NB4 (cell line): ENCODE measurements at regions not wholly inside any gene's neighbourhood (a gene's known extent, or its start where the extent isn't known, plus 50 kb on each side); places are given as distances from the start of the nearest gene placed in this dataset.
"Not testable (repeated sequence)": the region's sequence is repeated elsewhere in the genome, so short reads cannot be mapped to it uniquely, and the experiment has no call there.

Source experiments
- DNase-seq: peaks from one replicate; pipeline ENCODE4 v3.0.0; 2010; ENCODE audit warnings: low read depth
- H3K4me3 ChIP-seq: one replicate; pipeline ENCODE4 v1.5.1; 2011; ENCODE audit warnings: mild to moderate bottlenecking, low read depth, low read length, moderate library complexity
- MYC ChIP-seq: IDR thresholded peaks from 2 replicates; pipeline ENCODE4 v1.6.1; 2011; ENCODE audit warnings: low read depth, low read length
- POLR2A ChIP-seq: IDR thresholded peaks from 2 replicates; pipeline ENCODE4 v1.6.1; 2011; ENCODE audit warnings: mild to moderate bottlenecking; ENCODE audit not compliant: insufficient read length; ENCODE audit errors: extremely low read depth
- TF ChIP-seq, protein P1 (sequence below): IDR thresholded peaks from 2 replicates; pipeline ENCODE4 v1.6.1; 2011; ENCODE audit warnings: low read depth, low read length
- TF ChIP-seq, protein P2 (sequence below): IDR thresholded peaks from one replicate; pipeline ENCODE4 v1.5.1; 2012; ENCODE audit warnings: low read depth, low read length

DNA sequence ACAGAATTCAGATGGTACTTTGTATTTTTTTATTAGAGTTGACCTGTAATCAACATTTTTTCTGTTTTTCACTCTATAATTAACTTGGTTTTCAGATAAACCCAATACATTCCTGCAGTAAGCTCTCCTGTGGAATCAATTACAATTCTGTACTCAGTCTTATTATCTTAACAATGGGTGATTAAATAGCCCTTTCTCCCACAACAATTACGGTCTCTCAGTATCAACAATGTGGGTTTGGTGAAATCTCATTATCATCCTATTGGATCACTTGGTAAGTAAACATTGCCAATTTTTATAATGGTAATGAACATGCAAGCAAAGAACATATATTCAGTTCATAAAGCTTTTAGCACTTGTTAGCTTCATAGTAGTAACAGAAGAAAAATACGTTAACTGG is 438.9 kb upstream of the EPHA7 start:
- TF ChIP-seq, protein P1, sequence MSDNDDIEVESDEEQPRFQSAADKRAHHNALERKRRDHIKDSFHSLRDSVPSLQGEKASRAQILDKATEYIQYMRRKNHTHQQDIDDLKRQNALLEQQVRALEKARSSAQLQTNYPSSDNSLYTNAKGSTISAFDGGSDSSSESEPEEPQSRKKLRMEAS = no peak
- TF ChIP-seq POLR2A (no peak), MYC (no peak)
- TF ChIP-seq, protein P2, sequence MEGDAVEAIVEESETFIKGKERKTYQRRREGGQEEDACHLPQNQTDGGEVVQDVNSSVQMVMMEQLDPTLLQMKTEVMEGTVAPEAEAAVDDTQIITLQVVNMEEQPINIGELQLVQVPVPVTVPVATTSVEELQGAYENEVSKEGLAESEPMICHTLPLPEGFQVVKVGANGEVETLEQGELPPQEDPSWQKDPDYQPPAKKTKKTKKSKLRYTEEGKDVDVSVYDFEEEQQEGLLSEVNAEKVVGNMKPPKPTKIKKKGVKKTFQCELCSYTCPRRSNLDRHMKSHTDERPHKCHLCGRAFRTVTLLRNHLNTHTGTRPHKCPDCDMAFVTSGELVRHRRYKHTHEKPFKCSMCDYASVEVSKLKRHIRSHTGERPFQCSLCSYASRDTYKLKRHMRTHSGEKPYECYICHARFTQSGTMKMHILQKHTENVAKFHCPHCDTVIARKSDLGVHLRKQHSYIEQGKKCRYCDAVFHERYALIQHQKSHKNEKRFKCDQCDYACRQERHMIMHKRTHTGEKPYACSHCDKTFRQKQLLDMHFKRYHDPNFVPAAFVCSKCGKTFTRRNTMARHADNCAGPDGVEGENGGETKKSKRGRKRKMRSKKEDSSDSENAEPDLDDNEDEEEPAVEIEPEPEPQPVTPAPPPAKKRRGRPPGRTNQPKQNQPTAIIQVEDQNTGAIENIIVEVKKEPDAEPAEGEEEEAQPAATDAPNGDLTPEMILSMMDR = no peak
- DNase-seq = no peak
- no peak overlapping the region for H3K4me3 ChIP-seq

DNA sequence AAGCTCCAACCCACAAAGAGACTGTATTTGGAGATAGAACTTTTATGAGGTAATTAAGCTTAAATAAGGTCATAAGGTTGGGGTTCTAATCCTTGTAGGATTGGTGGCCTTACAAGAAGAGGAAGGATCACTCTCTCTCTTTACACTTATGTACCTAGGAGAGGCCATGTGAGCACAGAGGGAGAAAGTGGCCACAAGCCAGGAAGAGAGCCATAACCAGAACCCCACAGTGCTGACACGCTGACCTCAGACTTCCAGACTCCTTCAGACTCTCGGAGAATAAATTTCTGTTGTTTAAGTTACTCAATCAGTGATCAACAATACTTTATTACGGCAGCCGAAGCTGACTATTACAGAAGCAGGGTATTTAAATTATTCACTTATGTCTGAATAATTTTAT is 430.5 kb upstream of the EPHA7 start:
- no peak for DNase-seq
- TF ChIP-seq, protein P1 = no peak
- TF ChIP-seq MYC = no peak
- TF ChIP-seq, protein P2 = no peak
- no peak for TF ChIP-seq POLR2A
- no peak overlapping the region for H3K4me3 ChIP-seq

DNA sequence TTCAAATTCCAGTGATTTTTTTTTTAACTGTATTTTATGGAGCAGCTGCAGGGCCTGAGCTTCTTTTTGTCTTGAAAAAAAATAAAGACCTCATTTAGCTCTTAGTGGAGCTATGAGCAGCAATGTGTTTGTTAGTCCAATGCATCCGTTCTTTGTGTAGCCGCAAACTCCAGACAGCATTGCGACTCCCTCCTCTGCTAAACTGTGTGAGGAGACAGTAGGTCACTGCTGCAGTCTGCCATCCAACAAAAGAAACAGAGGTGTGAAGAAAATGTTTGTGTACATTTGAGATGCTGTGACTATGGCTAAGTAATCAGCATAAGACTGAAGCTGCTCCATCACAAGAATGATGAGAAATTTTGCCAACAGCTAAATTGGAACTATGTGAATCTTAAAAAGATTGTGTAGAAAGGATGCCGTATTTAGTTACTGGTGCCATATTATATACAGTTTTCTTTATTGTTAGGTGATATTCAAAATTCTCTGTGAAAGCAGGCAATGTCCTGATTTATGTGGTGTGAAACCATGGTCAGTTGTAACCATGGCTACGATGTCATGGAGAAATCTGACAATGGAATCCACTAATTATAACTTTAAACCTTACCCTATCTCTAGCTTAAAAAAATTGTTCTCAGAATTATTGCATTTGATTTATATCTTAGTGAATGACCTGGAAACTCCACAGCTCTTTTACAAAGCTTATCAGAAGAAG is 428.8 kb upstream of the EPHA7 start:
- H3K4me3 ChIP-seq = no peak overlapping the region
- DNase-seq = no peak
- TF ChIP-seq POLR2A (no peak), MYC (no peak)

DNA sequence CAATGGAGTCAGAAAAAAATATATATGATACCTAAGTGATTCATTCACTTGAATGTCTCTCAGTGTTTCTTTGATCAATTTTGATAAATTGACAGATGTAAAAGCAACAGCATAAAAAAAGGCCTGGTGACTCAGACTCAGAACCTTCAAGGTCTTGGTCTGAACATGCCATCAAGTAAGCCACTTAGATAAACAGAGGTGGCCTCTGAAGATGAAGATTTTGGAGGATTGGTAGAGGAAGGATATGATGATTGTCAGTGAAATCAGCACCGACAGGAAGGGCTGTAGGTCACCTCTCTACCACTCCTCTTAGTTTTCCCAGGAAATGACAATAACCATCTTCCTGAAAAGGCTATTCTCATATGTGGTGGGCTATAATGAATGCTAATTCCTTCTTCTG is 422.8 kb upstream of the EPHA7 start:
- no peak for DNase-seq
- TF ChIP-seq, protein P2 = no peak
- TF ChIP-seq, protein P1 = no peak
- TF ChIP-seq MYC = no peak
- TF ChIP-seq POLR2A = no peak
- H3K4me3 ChIP-seq = no peak overlapping the region

DNA sequence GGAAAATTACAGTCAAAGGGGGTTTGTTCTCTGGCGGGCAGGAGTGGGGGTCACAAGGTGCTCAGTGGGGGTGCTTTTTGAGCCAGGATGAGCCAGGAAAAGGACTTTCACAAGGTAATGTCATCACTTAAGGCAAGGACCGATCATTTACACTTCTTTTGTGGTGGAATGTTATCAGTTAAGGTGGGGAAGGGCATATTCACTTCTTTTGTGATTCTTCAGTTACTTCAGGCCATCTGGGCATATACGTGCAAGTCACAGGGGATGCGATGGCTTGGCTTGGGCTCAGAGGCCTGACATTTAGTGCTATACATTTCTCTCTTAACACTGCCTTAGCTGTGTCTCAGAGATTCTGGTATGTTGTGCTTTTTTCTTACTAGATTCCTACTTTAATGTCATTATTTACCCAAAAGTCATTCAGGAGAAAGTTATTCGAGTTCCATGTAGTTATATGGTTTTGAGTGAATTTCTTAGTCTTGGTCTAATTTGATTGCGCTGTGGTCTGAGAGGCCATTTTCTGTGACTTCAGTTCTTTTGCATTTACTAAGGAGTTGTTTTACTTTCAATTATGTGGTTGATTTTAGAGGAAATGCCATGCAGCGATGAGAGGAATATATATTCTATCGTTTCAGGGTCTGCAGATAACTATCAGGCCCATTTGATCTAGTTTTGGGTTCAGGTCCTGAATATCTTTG is 416.2 kb upstream of the EPHA7 start:
- not testable (repeated sequence) for DNase-seq, H3K4me3 ChIP-seq

DNA sequence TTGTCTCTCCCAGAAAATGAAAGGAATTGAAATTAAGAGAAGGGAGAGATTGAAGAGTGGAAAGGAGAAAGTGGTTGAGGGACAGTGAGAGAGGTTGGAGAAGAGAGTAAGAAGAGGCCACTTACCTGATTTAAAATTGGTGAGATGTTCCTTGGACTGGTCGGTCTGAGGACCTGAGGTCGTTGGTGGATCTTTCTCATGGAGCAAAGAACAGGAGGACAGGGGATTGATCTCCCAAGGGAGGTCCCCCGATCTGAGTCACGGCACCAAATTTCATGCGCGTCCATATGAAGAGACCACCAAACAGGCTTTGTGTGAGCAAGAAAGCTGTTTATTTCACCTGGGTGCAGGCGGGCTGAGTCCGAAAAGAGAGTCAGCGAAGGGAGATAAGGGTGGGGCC is 415.7 kb upstream of the EPHA7 start:
- DNase-seq, H3K4me3 ChIP-seq: not testable (repeated sequence)

DNA sequence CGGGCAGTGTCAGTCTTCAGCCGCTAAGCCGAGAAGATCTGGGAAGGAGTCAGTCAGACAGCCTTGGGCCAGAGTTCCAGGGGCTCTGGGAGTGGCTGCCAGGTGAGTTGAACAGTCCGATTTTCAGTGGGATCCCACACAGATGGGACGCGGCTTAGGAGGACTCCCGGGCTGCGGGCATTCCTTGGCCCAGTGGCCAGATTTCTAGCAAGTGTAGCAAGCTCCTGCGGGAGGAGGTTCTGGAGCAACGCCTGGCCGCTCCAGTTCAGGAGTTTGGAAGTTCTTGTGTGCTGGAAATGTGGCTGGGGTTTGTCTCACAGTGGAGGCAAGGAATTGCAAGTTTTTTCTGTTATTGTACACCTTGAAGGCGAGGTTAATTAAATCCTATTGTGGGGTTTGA is 414.0 kb upstream of the EPHA7 start:
- H3K4me3 ChIP-seq, DNase-seq: not testable (repeated sequence)

DNA sequence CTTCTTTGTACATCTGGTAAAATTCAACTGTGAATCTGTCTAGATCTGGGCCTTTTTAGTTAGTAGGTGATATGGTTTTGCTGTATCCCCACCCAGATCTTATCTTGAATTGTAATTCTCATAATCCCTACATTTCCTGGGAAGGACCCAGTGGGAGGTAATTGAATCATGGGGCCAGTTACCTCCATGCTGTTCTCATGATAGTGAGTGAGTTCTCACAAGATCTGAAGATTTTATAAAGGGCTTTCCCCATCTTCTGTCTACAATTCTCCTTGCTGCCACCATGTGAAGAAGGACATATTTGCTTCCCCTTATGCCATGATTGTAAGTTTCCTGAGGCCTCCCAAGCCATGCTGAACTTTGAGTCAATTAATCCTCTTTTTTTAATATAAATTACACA is 410.4 kb upstream of the EPHA7 start:
- not testable (repeated sequence) for DNase-seq, H3K4me3 ChIP-seq

DNA sequence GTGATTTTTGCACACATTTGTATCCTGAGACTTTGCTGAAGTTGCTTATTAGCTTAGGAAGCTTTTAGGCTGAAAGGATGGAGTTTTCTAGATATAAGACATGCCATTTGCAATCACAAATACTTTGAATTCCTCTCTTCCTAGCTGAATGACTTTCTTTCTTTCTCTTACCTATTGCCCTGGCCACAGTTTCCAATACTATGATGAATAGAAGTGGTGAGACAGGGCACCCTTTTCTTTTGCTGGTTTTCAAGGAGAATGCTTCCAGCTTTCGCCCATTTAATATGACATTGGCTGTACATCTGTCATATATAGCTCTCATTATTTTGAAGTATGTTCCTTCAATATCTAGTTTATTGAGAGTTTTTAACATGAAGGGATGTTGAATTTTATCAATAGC is 409.6 kb upstream of the EPHA7 start:
- no peak overlapping the region for H3K4me3 ChIP-seq
- TF ChIP-seq, protein P2 = no peak
- TF ChIP-seq, protein P1 = no peak
- no peak for TF ChIP-seq POLR2A
- DNase-seq = no peak
